SK-N-SH treated with all-trans-retinoic acid at 6 μM for 48 hours (cell line): ENCODE measurements at regions not wholly inside any gene's neighbourhood (a gene's known extent, or its start where the extent isn't known, plus 50 kb on each side); places are given as distances from the start of the nearest gene placed in this dataset.
"Not testable (repeated sequence)": the region's sequence is repeated elsewhere in the genome, so short reads cannot be mapped to it uniquely, and the experiment has no call there.

Experiments used
- ATAC-seq: fragments of 200-7000 bp; cut with Tn5 transposase; 3 replicates; pipeline ENCODE4 v1.9.1; 2020; ENCODE audit warnings: mild to moderate bottlenecking, moderate library complexity
- ARNTL ChIP-seq: fragments of 450-650 bp; formaldehyde crosslinking; IDR thresholded peaks from 2 replicates; pipeline ENCODE4 v1.5.0; 2020; ENCODE audit warnings: low read depth, mild to moderate bottlenecking, moderate library complexity, borderline replicate concordance
- BACH2 ChIP-seq: fragments of 250-450 bp; sonication (Bioruptor Pico); IDR thresholded peaks from 2 replicates; pipeline ENCODE4 v1.9.0; 2021; ENCODE audit warnings: mild to moderate bottlenecking, borderline replicate concordance
- CREB5 ChIP-seq: fragments of 250-450 bp; sonication (Bioruptor Pico); IDR thresholded peaks from 2 replicates; pipeline ENCODE4 v1.5.1; 2020; ENCODE audit warnings: low read depth, mild to moderate bottlenecking, moderate library complexity
- CSDC2 ChIP-seq: fragments of 250-450 bp; sonication (Bioruptor Pico); IDR thresholded peaks from 2 replicates; pipeline ENCODE4 v1.5.0; 2020; ENCODE audit warnings: mild to moderate bottlenecking, moderate library complexity
- CSRNP3 ChIP-seq: fragments of 250-450 bp; sonication (Bioruptor Pico); IDR thresholded peaks from 2 replicates; pipeline ENCODE4 v1.5.1; 2021; ENCODE audit warnings: mild to moderate bottlenecking, moderate library complexity
- ESRRG ChIP-seq: fragments of 250-450 bp; sonication (Bioruptor Pico); IDR thresholded peaks from 2 replicates; pipeline ENCODE4 v1.6.1; 2021; ENCODE audit warnings: mild to moderate bottlenecking
- GLIS3 ChIP-seq: fragments of 250-450 bp; sonication (Bioruptor Pico); IDR thresholded peaks from 2 replicates; pipeline ENCODE4 v1.5.0; 2020; ENCODE audit warnings: mild to moderate bottlenecking, moderate library complexity
- OSR1 ChIP-seq: fragments of 250-450 bp; sonication (Bioruptor Pico); IDR thresholded peaks from 2 replicates; pipeline ENCODE4 v1.8.0; 2022; ENCODE audit warnings: moderate library complexity, mild to moderate bottlenecking, inconsistent platforms
- PATZ1 ChIP-seq: fragments of 250-450 bp; sonication (Bioruptor Pico); IDR thresholded peaks from 2 replicates; pipeline ENCODE4 v1.8.0; 2020; ENCODE audit warnings: mild to moderate bottlenecking, moderate library complexity, borderline replicate concordance
- POU6F1 ChIP-seq: fragments of 250-450 bp; sonication (Bioruptor Pico); IDR thresholded peaks from 2 replicates; pipeline ENCODE4 v1.8.0; 2021; ENCODE audit warnings: low read depth, mild to moderate bottlenecking, moderate library complexity, borderline replicate concordance
- PPARA ChIP-seq: fragments of 250-450 bp; sonication (Bioruptor Pico); IDR thresholded peaks from 2 replicates; pipeline ENCODE4 v1.5.0; 2020; ENCODE audit warnings: mild to moderate bottlenecking, borderline replicate concordance
- TCF4 ChIP-seq: fragments of 250-450 bp; sonication (Bioruptor Pico); IDR thresholded peaks from 2 replicates; pipeline ENCODE4 v1.8.0; 2021; ENCODE audit warnings: mild to moderate bottlenecking, moderate library complexity, borderline replicate concordance
- TOX ChIP-seq: fragments of 250-450 bp; sonication (Bioruptor Pico); IDR thresholded peaks from 2 replicates; pipeline ENCODE4 v1.8.0; 2021; ENCODE audit warnings: mild to moderate bottlenecking, moderate library complexity, borderline replicate concordance
- TSHZ2 ChIP-seq: fragments of 250-450 bp; sonication (Bioruptor Pico); IDR thresholded peaks from 2 replicates; pipeline ENCODE4 v1.5.0; 2020; ENCODE audit warnings: mild to moderate bottlenecking, moderate library complexity
- ZFP3 ChIP-seq: fragments of 250-450 bp; sonication (Bioruptor Pico); IDR thresholded peaks from 2 replicates; pipeline ENCODE4 v1.5.0; 2020; ENCODE audit warnings: mild to moderate bottlenecking, moderate library complexity
- ZFP30 ChIP-seq: fragments of 450-650 bp; formaldehyde crosslinking; IDR thresholded peaks from 2 replicates; pipeline ENCODE4 v1.5.0; 2022; ENCODE audit warnings: mild to moderate bottlenecking, moderate library complexity
- ZNF565 ChIP-seq: fragments of 450-650 bp; formaldehyde crosslinking; conservative IDR thresholded peaks from 2 replicates; pipeline ENCODE4 v1.5.0; 2020; ENCODE audit warnings: low read depth, mild to moderate bottlenecking, moderate library complexity
- ZNF70 ChIP-seq: fragments of 450-650 bp; formaldehyde crosslinking; IDR thresholded peaks from 2 replicates; pipeline ENCODE4 v1.5.0; 2020; ENCODE audit warnings: mild to moderate bottlenecking, moderate library complexity
- ZNF8 ChIP-seq: fragments of 450-650 bp; formaldehyde crosslinking; IDR thresholded peaks from 2 replicates; pipeline ENCODE4 v1.5.0; 2020; ENCODE audit warnings: mild to moderate bottlenecking, moderate library complexity

- TF ChIP-seq CREB5 (no peak), GLIS3 (CRISPR knock-in tag) (no peak), POU6F1 (no peak), ZNF70 (CRISPR knock-in tag) (no peak)
- no peak for ATAC-seq
Observed at GRCh38 chr7:67346876-67347275, 350.2 kb downstream of the TYW1 start.

GRCh38 chr7:67348171-67348570, 351.5 kb downstream of the TYW1 start:
- TF ChIP-seq ZFP3 (CRISPR knock-in tag): no peak
- TF ChIP-seq CSDC2 (CRISPR knock-in tag): no peak
- TF ChIP-seq ZFP30: no peak
- no peak for TF ChIP-seq ZNF70 (CRISPR knock-in tag)
- TF ChIP-seq, all 23 proteins: peak for 0
- no peak for ATAC-seq

GRCh38 chr7:67357653-67358052, 361.0 kb downstream of the TYW1 start:
- not testable (repeated sequence) for ATAC-seq

- ATAC-seq: not testable (repeated sequence)
Observed at GRCh38 chr7:67358316-67358715, 361.7 kb downstream of the TYW1 start.

GRCh38 chr7:67358738-67359137, 362.1 kb downstream of the TYW1 start:
- not testable (repeated sequence) for ATAC-seq

- TF ChIP-seq CSRNP3 (no peak), OSR1 (CRISPR knock-in tag) (no peak), TOX (CRISPR knock-in tag) (no peak), PATZ1 (CRISPR knock-in tag) (no peak), GLIS3 (CRISPR knock-in tag) (no peak), ESRRG (CRISPR knock-in tag) (no peak), ZNF565 (no peak), ZNF70 (CRISPR knock-in tag) (no peak), TSHZ2 (CRISPR knock-in tag) (no peak), PPARA (no peak), ZFP3 (CRISPR knock-in tag) (no peak), ZNF8 (CRISPR knock-in tag) (no peak), BACH2 (CRISPR knock-in tag) (no peak), TCF4 (no peak), ARNTL (no peak), CSDC2 (CRISPR knock-in tag) (no peak)
- TF ChIP-seq, all 23 proteins: peak for 0
- ATAC-seq: no peak
Observed at GRCh38 chr7:67359900-67360299, 363.3 kb downstream of the TYW1 start.
